ENCODE measurements at regions not wholly inside any gene's neighbourhood (a gene's known extent, or its start where the extent isn't known, plus 50 kb on each side); places are given as distances from the start of the nearest gene placed in this dataset.

DNA sequence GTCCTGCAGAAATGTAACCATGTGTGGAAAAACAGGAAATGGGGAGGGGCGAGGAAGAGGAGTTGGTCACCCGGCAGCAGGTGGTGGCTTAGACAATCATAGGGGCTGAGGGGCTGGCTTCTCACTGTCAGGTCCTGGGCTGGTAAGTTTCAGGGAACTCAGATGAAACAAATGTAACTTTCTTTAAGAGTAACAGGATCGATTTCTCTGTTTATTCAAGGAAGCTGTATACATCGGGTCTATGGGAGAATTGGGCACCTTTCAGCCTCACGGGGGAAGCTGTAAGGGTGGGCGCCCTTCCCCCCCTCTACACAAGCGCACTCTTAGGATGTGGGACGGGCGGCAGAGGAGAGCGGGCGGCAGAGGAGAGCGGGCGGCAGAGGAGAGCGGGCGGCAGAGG lies 104.3 kb upstream of the SIMC1 start:
- BruUV-seq (replicated peaks) = no TSS peak
- Histone ChIP-seq H2AFZ (ENCODE audit: low read length) (no peak overlapping the region), H3K27ac (ENCODE audit: extremely low read length, insufficient read depth, low read length) (no peak overlapping the region), H3K79me2 (ENCODE audit: insufficient read depth, low read length) (no peaks in the 10 kb centered on the region), H3K9ac (ENCODE audit: insufficient read depth, low read depth, low read length) (no peak overlapping the region), H3K36me3 (replicated peaks in 1 of 2; ENCODE audit: control insufficient read depth in 1 of 2, insufficient read depth in 2 of 2, low read length in 2 of 2) (no peaks in the 10 kb centered on the region), H3K4me2 (ENCODE audit: low read depth, low read length) (no peak overlapping the region), H3K9me3 (ENCODE audit: low read length) (no peaks in the 10 kb centered on the region), H3K27me3 (ENCODE audit: control insufficient read depth in 1 of 2, insufficient read depth in 2 of 2, low read length in 2 of 2) (0 out of 5 replicates have a peak, but pooled peaks cover 0 to 6% of the 10 kb centered on the region in 2 experiments), H3K4me1 (ENCODE audit: insufficient read depth, low read length) (no peaks in the 10 kb centered on the region), H3K4me3 (replicated peaks in 1 of 3; ENCODE audit: insufficient read depth in 1 of 3, low read depth in 2 of 3, low read length in 3 of 3) (no peak overlapping the region), H4K20me1 (ENCODE audit: insufficient read depth, low read length) (no peaks in the 10 kb centered on the region)
- no peak for ATAC-seq
- WGBS (ENCODE audit: low lambda C conversion rate) = 58% methylated on average over 12 of the region's 15 CpGs
- POLR2A ChIA-PET = no interaction called here
- TF ChIP-seq, protein P1, sequence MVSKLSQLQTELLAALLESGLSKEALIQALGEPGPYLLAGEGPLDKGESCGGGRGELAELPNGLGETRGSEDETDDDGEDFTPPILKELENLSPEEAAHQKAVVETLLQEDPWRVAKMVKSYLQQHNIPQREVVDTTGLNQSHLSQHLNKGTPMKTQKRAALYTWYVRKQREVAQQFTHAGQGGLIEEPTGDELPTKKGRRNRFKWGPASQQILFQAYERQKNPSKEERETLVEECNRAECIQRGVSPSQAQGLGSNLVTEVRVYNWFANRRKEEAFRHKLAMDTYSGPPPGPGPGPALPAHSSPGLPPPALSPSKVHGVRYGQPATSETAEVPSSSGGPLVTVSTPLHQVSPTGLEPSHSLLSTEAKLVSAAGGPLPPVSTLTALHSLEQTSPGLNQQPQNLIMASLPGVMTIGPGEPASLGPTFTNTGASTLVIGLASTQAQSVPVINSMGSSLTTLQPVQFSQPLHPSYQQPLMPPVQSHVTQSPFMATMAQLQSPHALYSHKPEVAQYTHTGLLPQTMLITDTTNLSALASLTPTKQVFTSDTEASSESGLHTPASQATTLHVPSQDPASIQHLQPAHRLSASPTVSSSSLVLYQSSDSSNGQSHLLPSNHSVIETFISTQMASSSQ (IDR thresholded peaks at IDR 0.05; ENCODE audit: low read depth) = no peak
- TF ChIP-seq, protein P1 (CRISPR knock-in tag; IDR thresholded peaks at IDR 0.05; ENCODE audit: borderline replicate concordance) = no peak
- TF ChIP-seq MIER3 (CRISPR knock-in tag; IDR thresholded peaks at IDR 0.05; ENCODE audit: borderline replicate concordance) (no peak), ZNF576 (CRISPR knock-in tag; IDR thresholded peaks at IDR 0.05) (no peak), SIN3A (IDR thresholded peaks at IDR 0.05; ENCODE audit: borderline replicate concordance, low read depth, low read length) (no peak), ZIK1 (CRISPR knock-in tag; IDR thresholded peaks at IDR 0.05; ENCODE audit: borderline replicate concordance, low read depth) (no peak), U2AF1 (optimal IDR thresholded peaks at IDR 0.05; ENCODE audit: low read depth, low read length) (no peak), HOXA5 (CRISPR knock-in tag; IDR thresholded peaks at IDR 0.05) (no peak), ZBTB21 (CRISPR knock-in tag; IDR thresholded peaks at IDR 0.05) (no peak), FIP1L1 (IDR thresholded peaks at IDR 0.05; ENCODE audit: borderline replicate concordance, insufficient read depth, low read depth, low read length) (no peak), ZNF75D (CRISPR knock-in tag; IDR thresholded peaks at IDR 0.05; ENCODE audit: borderline replicate concordance) (no peak), MEIS2 (CRISPR knock-in tag; IDR thresholded peaks at IDR 0.05) (no peak), TRAFD1 (CRISPR knock-in tag; IDR thresholded peaks at IDR 0.05; ENCODE audit: borderline replicate concordance) (no peak)
- TF ChIP-seq, protein P2, sequence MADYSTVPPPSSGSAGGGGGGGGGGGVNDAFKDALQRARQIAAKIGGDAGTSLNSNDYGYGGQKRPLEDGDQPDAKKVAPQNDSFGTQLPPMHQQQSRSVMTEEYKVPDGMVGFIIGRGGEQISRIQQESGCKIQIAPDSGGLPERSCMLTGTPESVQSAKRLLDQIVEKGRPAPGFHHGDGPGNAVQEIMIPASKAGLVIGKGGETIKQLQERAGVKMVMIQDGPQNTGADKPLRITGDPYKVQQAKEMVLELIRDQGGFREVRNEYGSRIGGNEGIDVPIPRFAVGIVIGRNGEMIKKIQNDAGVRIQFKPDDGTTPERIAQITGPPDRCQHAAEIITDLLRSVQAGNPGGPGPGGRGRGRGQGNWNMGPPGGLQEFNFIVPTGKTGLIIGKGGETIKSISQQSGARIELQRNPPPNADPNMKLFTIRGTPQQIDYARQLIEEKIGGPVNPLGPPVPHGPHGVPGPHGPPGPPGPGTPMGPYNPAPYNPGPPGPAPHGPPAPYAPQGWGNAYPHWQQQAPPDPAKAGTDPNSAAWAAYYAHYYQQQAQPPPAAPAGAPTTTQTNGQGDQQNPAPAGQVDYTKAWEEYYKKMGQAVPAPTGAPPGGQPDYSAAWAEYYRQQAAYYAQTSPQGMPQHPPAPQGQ (CRISPR knock-in tag; IDR thresholded peaks at IDR 0.05; ENCODE audit: borderline replicate concordance) = no peak
- FAIRE-seq = no peak
- intact Hi-C loops (cut with micrococcal nuclease; ENCODE audit: unreplicated experiment) = no loop called here
- DNase-seq (ENCODE audit: low spot score) = no peak
- CTCF ChIA-PET (ENCODE audit: low intra/inter-chr PET ratio, low total read pairs) = no interaction called here
- in situ Hi-C loops (cut with HindIII; ENCODE audit: extremely low pct_ligation_motif_present, low pct_unique_long_range_greater_than_20kb) = no loop called here

All from HepG2 (cell line).